ENCODE measurements at regions not wholly inside any gene's neighbourhood (a gene's known extent, or its start where the extent isn't known, plus 50 kb on each side); places are given as distances from the start of the nearest gene placed in this dataset.

DNA sequence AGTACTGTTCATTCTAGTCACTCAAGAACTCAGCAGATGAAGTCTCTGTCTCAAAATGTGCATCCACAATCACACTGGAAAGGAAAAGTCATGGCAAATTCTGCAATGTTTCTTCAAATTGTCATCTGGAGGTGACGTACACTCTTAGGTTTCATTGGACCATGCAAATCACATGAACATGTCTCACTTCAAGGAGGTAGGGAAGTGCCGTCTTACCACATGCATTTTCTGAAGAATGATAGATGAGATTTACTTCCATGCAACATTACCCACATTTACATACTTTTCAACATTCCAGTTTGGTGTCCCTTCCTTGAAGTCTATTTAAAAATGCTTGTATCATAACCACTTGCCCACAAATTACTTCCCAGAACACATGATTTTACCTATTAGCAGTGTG lies 107.9 kb upstream of the SATB1 start (continued):
- TF ChIP-seq, protein P1, sequence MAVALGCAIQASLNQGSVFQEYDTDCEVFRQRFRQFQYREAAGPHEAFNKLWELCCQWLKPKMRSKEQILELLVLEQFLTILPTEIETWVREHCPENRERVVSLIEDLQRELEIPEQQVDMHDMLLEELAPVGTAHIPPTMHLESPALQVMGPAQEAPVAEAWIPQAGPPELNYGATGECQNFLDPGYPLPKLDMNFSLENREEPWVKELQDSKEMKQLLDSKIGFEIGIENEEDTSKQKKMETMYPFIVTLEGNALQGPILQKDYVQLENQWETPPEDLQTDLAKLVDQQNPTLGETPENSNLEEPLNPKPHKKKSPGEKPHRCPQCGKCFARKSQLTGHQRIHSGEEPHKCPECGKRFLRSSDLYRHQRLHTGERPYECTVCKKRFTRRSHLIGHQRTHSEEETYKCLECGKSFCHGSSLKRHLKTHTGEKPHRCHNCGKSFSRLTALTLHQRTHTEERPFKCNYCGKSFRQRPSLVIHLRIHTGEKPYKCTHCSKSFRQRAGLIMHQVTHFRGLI (tag by site-specific recombination; IDR thresholded peaks at IDR 0.05): no peak
- TF ChIP-seq CTCF (tag by site-specific recombination; IDR thresholded peaks at IDR 0.05) (no peak), SALL2 (tag by site-specific recombination; IDR thresholded peaks at IDR 0.05; ENCODE audit: borderline replicate concordance) (no peak), ZNF747 (tag by site-specific recombination; IDR thresholded peaks at IDR 0.05) (no peak)

- Histone ChIP-seq H3K27ac (ENCODE audit: extremely low read depth, low read depth, low read length) (no peak overlapping the region), H3K9me3 (ENCODE audit: control insufficient read depth, insufficient read depth, low read depth, low read length) (no peaks in the 10 kb centered on the region), H3K4me1 (ENCODE audit: control insufficient read depth, insufficient read depth, low read length) (no peaks in the 10 kb centered on the region), H3K4me3 (ENCODE audit: low read depth, low read length) (no peak overlapping the region), H3K36me3 (ENCODE audit: control insufficient read depth in 2 of 2, insufficient read depth in 1 of 2, low read length in 2 of 2) (no peaks in the 10 kb centered on the region)
- POLR2A ChIA-PET: no interaction called here
- CTCF ChIA-PET: no interaction called here
- TF ChIP-seq ZNF785 (tag by site-specific recombination; IDR thresholded peaks at IDR 0.05): no peak
- no peak for TF ChIP-seq ZNF37A (tag by site-specific recombination; IDR thresholded peaks at IDR 0.05)
- no peak for TF ChIP-seq SP7 (tag by site-specific recombination; IDR thresholded peaks at IDR 0.05)
- no peak for TF ChIP-seq ZNF664 (tag by site-specific recombination; IDR thresholded peaks at IDR 0.05)
- TF ChIP-seq ZNF624 (tag by site-specific recombination; IDR thresholded peaks at IDR 0.05): no peak
- TF ChIP-seq ZFP37 (tag by site-specific recombination; IDR thresholded peaks at IDR 0.05): no peak
- no peak for TF ChIP-seq ZNF202 (tag by site-specific recombination; IDR thresholded peaks at IDR 0.05; ENCODE audit: borderline replicate concordance)
- no peak for TF ChIP-seq ZNF148 (tag by site-specific recombination; IDR thresholded peaks at IDR 0.05; ENCODE audit: borderline replicate concordance)
- TF ChIP-seq HOXD13 (CRISPR knock-in tag; IDR thresholded peaks at IDR 0.05; ENCODE audit: borderline replicate concordance): no peak
- TF ChIP-seq ZNF76 (tag by site-specific recombination; IDR thresholded peaks at IDR 0.05; ENCODE audit: borderline replicate concordance, low read depth): no peak
- TF ChIP-seq ZNF398 (tag by site-specific recombination; IDR thresholded peaks at IDR 0.05): no peak
- TF ChIP-seq ELK4 (IDR thresholded peaks at IDR 0.05; ENCODE audit: borderline replicate concordance, low read depth, low read length): no peak
- TF ChIP-seq ZFP69B (tag by site-specific recombination; IDR thresholded peaks at IDR 0.05): no peak
- no peak for TF ChIP-seq IKZF3 (tag by site-specific recombination; IDR thresholded peaks at IDR 0.05)
- no peak for TF ChIP-seq ZNF19 (tag by site-specific recombination; IDR thresholded peaks at IDR 0.05; ENCODE audit: low read depth)
Measured at GRCh38 chr3:18531662-18532061, 106.5 kb upstream of the SATB1 start.

Data from HEK293 (cell line).